ENCODE measurements at regions not wholly inside any gene's neighbourhood (a gene's known extent, or its start where the extent isn't known, plus 50 kb on each side); places are given as distances from the start of the nearest gene placed in this dataset.
A peak's percentile ranks its signal among the peaks of the same experiment; 100 is the strongest.
"Not testable (repeated sequence)": the region's sequence is repeated elsewhere in the genome, so short reads cannot be mapped to it uniquely, and the experiment has no call there.

DNA sequence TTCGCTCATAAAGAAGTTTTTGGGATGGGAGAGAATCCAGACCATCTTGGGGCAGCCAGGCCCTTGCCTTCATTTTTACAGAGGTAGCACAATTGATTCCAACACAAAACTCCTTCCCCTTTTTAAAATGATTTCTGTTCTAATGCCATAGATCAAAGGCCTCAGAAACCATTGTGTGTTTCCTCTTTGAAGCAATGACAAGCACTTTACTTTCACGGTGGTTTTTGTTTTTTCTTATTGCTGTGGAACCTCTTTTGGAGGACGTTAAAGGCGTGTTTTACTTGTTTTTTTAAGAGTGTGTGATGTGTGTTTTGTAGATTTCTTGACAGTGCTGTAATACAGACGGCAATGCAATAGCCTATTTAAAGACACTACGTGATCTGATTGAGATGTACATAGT, 4398.2 kb upstream of the TPTE start:
- no CpG with 5 or more reads among the region's 6 CpGs for WGBS
- not testable (repeated sequence) for H3K4me1 ChIP-seq (ENCODE audit: control insufficient read depth in 2 of 2, insufficient read depth in 2 of 2, low read length in 2 of 2)

DNA sequence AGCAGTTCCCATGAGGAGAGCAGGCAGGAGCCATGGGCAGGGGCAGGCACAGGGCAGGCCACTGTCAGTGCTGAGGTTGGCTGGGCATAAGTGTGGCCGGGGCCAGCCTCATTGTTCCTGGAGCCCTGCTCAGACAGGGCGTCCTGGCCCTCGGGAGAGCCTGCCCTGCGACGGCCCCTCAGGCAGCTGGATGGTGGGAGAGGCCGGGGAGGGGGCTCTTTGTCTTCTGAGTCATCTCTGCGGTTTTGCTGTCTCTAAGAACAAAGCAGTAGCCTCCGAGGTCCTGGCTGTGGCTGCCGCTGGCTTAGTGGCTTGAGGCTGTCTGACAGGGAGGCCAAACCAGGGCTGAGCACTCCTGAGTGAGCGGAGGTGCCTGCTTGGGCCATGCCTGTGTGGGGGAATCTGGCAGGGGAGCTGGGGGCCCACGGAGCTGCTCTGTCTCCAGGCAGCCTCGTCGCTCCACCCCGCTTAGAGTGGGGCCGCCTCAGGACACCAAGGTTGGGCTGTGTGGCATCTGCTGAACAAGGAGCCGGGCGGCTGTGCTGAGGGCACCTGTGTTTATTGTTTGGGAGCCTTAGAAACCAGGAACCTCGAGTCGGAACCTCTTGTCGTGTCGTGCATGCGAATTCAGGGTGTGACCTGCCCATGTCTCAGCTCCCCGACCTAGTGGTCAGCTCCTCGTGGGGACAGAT, 4395.7 kb upstream of the TPTE start:
- peak in 1 of 9 donors; percentile 0 for DNase-seq (ENCODE audit: low read depth in 6 of 9, low spot score in 9 of 9)
- 65% methylated on average over 7 of the region's 24 CpGs for WGBS
- H3K27ac ChIP-seq (ENCODE audit: low read depth in 1 of 2, low read length in 1 of 2); H3K9me3 ChIP-seq (ENCODE audit: control insufficient read depth in 2 of 2, insufficient read depth in 1 of 2, low read length in 1 of 2); H3K36me3 ChIP-seq (ENCODE audit: control insufficient read depth in 2 of 2, insufficient read depth in 2 of 2, low read length in 1 of 2); H3K27me3 ChIP-seq (ENCODE audit: control insufficient read depth in 2 of 2, insufficient read depth in 1 of 2, low read length in 1 of 2); H3K4me3 ChIP-seq (ENCODE audit: low read length in 2 of 2); H3K4me1 ChIP-seq (ENCODE audit: control insufficient read depth in 2 of 2, insufficient read depth in 2 of 2, low read length in 2 of 2): not testable (repeated sequence)

More for the DNA sequence above, 4398.2 kb upstream of the TPTE start:
- not testable (repeated sequence) for H3K4me3 ChIP-seq (ENCODE audit: low read length in 2 of 2); DNase-seq (ENCODE audit: low read depth in 6 of 9, low spot score in 9 of 9); H3K36me3 ChIP-seq (ENCODE audit: control insufficient read depth in 2 of 2, insufficient read depth in 2 of 2, low read length in 1 of 2); H3K27me3 ChIP-seq (ENCODE audit: control insufficient read depth in 2 of 2, insufficient read depth in 1 of 2, low read length in 1 of 2); H3K27ac ChIP-seq (ENCODE audit: low read depth in 1 of 2, low read length in 1 of 2); H3K9me3 ChIP-seq (ENCODE audit: control insufficient read depth in 2 of 2, insufficient read depth in 1 of 2, low read length in 1 of 2)

DNA sequence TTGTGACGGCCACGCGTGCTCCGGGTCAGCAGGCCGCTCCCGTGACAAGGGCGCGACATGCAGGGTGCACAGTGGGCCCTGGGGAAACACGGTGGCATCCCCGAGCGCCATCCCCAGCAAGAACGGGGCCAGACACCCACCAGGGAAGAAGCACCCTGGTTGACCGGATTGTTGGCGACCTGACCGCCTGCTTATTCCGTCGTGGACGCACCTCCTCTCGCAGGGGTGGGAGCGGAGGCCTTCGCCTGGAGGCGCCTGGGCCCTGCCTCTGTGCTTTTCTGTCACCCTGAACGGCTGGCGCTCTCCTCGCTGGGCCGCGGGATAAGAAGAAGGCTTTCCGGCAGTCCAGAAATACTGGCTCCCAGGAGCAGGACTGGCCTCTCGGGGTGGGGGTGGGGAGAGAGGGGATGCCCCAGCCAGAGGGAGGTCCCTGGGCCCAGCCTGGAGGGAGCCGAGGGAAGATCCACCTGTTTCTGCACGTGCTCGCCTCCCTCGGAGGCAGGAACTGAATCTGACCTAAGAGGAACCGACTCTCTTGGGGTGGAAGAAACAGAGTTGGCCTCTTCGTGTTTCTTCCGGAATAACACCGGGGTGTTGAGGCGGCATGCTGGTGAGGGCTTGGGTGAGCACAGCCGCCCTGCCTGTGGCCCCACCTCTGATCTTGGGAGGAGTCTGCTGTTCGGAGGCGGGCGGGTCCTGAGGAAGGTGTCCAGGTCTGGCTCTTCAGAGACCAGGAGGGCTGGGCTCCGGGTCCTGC, 4394.2 kb upstream of the TPTE start:
- not testable (repeated sequence) for H3K4me3 ChIP-seq (ENCODE audit: low read length in 2 of 2); H3K4me1 ChIP-seq (ENCODE audit: control insufficient read depth in 2 of 2, insufficient read depth in 2 of 2, low read length in 2 of 2); H3K27ac ChIP-seq (ENCODE audit: low read depth in 1 of 2, low read length in 1 of 2); H3K27me3 ChIP-seq (ENCODE audit: control insufficient read depth in 2 of 2, insufficient read depth in 1 of 2, low read length in 1 of 2); H3K9me3 ChIP-seq (ENCODE audit: control insufficient read depth in 2 of 2, insufficient read depth in 1 of 2, low read length in 1 of 2); H3K36me3 ChIP-seq (ENCODE audit: control insufficient read depth in 2 of 2, insufficient read depth in 2 of 2, low read length in 1 of 2)
- 73% methylated on average over 20 of the region's 43 CpGs for WGBS
- DNase-seq (ENCODE audit: low read depth in 6 of 9, low spot score in 9 of 9) = peak in 1 of 9 donors; percentile 0

DNA sequence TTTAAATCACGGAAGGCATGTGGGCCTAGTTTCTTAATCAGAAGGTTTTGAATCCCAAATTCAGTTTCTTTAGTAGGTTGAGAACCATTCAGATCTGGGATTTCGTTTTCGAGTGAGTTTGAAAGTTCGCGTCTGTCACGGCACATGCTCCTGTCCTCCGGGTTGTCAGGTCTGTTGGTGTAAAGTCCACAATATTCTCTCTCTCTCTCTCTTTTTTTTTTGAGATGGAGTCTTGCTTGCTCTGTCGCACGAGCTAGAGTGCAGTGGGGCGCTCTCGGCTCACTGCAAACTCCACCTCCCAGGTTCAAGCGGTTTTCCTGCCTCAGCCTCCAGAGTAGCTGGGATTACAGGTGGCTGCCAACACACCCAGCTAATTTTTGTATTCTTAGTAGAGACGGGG, 4390.6 kb upstream of the TPTE start:
- DNase-seq (ENCODE audit: low read depth in 6 of 9, low spot score in 9 of 9); H3K9me3 ChIP-seq (ENCODE audit: control insufficient read depth in 2 of 2, insufficient read depth in 1 of 2, low read length in 1 of 2); H3K4me1 ChIP-seq (ENCODE audit: control insufficient read depth in 2 of 2, insufficient read depth in 2 of 2, low read length in 2 of 2); H3K36me3 ChIP-seq (ENCODE audit: control insufficient read depth in 2 of 2, insufficient read depth in 2 of 2, low read length in 1 of 2); H3K27ac ChIP-seq (ENCODE audit: low read depth in 1 of 2, low read length in 1 of 2); H3K27me3 ChIP-seq (ENCODE audit: control insufficient read depth in 2 of 2, insufficient read depth in 1 of 2, low read length in 1 of 2); H3K4me3 ChIP-seq (ENCODE audit: low read length in 2 of 2): not testable (repeated sequence)
- WGBS = 99% methylated on average over 2 of the region's 13 CpGs

DNA sequence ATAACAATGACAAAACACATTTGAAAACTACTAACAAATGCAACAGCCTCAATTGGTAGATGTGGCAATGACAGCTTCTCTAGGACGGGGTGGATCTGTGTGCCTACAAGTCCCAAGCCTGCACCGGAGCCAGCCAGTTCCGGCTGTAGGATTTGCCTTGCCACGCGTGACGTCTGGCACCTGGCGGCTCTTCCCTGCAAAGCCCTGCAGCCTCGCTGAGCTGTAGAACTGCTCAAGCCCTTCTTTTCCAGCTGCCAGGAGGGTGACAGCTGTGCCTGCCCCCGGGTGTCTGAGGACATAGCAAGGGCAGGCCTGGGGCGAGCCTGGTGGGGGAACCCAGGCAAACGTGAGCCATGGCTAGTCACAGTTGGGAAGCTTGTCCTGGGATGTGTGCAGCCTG, 4388.0 kb upstream of the TPTE start:
- not testable (repeated sequence) for H3K4me3 ChIP-seq (ENCODE audit: low read length in 2 of 2); H3K27me3 ChIP-seq (ENCODE audit: control insufficient read depth in 2 of 2, insufficient read depth in 1 of 2, low read length in 1 of 2); H3K4me1 ChIP-seq (ENCODE audit: control insufficient read depth in 2 of 2, insufficient read depth in 2 of 2, low read length in 2 of 2); H3K27ac ChIP-seq (ENCODE audit: low read depth in 1 of 2, low read length in 1 of 2); H3K9me3 ChIP-seq (ENCODE audit: control insufficient read depth in 2 of 2, insufficient read depth in 1 of 2, low read length in 1 of 2); DNase-seq (ENCODE audit: low read depth in 6 of 9, low spot score in 9 of 9); H3K36me3 ChIP-seq (ENCODE audit: control insufficient read depth in 2 of 2, insufficient read depth in 2 of 2, low read length in 1 of 2)
- no CpG with 5 or more reads among the region's 11 CpGs for WGBS

DNA sequence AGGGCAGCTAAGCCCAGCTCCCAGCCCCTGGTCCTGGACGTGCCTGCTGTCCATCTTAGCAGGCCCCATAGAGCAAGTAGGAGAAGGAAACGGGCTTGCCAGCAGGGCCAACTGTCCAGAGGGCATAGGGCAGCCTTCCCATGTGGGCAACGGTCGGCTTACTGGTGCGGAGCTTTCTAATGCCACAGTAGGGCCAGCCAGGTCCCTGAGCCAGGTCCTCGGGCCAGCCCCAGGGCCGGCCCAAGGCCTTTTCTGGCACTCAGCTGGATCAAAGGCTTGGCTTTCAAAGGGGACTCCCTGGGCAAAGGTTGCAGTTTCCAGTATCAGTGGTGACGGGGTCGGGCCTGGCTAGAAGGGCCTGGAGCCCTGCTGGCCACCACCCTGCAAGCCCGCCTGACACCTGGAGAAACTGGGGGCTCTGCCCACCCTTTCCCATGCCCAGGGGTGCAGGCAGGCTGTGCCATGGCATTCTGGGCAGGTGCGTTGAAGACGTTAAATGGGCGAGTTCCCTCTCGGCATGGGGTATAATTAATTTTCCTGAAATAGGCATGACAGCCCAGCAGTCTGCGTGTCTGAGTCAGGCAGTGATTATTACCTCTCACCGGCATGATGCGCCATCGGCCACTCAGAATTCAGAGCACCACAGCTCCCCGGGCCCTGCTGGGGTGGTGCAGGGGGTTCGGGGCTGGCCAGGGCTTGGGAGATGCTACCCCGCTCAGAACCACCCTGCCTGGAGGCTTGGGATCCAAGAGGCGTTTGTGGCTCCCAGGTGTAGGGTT, 4387.3 kb upstream of the TPTE start:
- not testable (repeated sequence) for H3K9me3 ChIP-seq (ENCODE audit: control insufficient read depth in 2 of 2, insufficient read depth in 1 of 2, low read length in 1 of 2); H3K36me3 ChIP-seq (ENCODE audit: control insufficient read depth in 2 of 2, insufficient read depth in 2 of 2, low read length in 1 of 2); DNase-seq (ENCODE audit: low read depth in 6 of 9, low spot score in 9 of 9); H3K4me3 ChIP-seq (ENCODE audit: low read length in 2 of 2); H3K27ac ChIP-seq (ENCODE audit: low read depth in 1 of 2, low read length in 1 of 2); H3K27me3 ChIP-seq (ENCODE audit: control insufficient read depth in 2 of 2, insufficient read depth in 1 of 2, low read length in 1 of 2); H3K4me1 ChIP-seq (ENCODE audit: control insufficient read depth in 2 of 2, insufficient read depth in 2 of 2, low read length in 2 of 2)
- WGBS = no CpG with 5 or more reads among the region's 22 CpGs

DNA sequence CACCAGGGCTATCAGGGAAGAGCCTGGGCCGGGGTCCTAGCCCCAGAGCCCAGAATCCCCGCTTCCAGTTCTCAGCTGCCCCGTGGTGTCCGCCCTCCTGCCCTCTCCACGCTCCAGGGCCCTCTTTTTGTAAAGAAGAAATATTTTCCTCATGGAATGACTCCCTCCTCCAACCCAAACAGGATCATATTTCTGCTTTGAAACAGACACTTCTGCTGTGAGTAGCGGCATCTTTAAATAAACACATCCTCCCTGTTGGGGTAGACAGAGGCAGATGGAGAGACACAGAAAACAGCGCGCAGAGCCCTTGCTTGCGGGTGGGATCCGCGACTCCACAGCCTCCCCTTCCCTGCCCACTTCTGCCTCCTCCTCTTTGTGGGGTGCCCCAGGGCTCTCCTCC, 4384.7 kb upstream of the TPTE start:
- H3K4me1 ChIP-seq (ENCODE audit: control insufficient read depth in 2 of 2, insufficient read depth in 2 of 2, low read length in 2 of 2); H3K27me3 ChIP-seq (ENCODE audit: control insufficient read depth in 2 of 2, insufficient read depth in 1 of 2, low read length in 1 of 2); H3K27ac ChIP-seq (ENCODE audit: low read depth in 1 of 2, low read length in 1 of 2); DNase-seq (ENCODE audit: low read depth in 6 of 9, low spot score in 9 of 9); H3K9me3 ChIP-seq (ENCODE audit: control insufficient read depth in 2 of 2, insufficient read depth in 1 of 2, low read length in 1 of 2); H3K36me3 ChIP-seq (ENCODE audit: control insufficient read depth in 2 of 2, insufficient read depth in 2 of 2, low read length in 1 of 2); H3K4me3 ChIP-seq (ENCODE audit: low read length in 2 of 2): not testable (repeated sequence)
- WGBS = no CpG with 5 or more reads among the region's 11 CpGs

DNA sequence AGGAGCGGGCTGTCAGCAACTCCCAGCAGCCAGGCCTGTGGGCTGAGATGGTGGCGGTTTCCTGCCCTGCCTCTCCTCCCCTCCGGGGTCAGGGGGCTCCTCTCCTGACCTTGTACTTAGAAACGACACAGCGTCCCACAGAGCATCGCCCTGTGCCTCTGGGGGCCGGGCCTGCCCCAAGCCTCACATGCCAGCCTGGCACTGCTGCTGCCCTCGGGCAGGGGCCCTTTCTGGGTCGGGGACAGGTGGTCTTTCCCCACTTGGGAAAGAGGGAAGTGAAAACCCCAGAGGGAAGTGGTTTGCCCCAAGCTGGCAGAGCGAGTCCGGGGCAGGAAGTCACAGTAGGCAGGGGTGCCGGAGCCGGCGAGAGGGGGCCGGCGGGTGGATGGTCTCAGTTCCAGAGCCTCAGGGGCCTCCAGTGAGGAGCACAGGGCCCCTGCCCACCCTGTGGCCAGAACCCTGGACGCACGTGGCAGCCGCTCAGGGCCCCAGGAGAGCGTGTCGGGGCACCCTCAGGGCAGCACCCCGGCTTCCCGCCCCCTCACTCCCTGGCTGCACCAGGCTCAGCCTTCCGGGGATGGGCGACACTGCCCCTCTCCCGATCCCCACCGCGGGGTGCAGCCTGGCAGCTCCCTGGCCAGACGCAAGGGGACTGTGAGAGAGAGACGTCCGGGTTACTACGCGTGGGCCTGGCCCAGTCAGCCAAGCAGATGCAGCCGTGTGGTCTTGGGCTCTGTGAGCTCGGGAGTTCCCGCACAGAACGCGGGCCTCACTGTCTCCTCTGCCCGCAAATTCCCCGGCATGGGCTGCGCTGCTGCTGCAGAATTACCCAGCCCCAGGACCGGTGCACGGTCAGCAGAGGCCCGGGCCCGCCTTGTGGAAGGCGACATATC, 4382.9 kb upstream of the TPTE start:
- not testable (repeated sequence) for H3K4me3 ChIP-seq (ENCODE audit: low read length in 2 of 2); H3K36me3 ChIP-seq (ENCODE audit: control insufficient read depth in 2 of 2, insufficient read depth in 2 of 2, low read length in 1 of 2); DNase-seq (ENCODE audit: low read depth in 6 of 9, low spot score in 9 of 9); H3K27ac ChIP-seq (ENCODE audit: low read depth in 1 of 2, low read length in 1 of 2); H3K4me1 ChIP-seq (ENCODE audit: control insufficient read depth in 2 of 2, insufficient read depth in 2 of 2, low read length in 2 of 2); H3K9me3 ChIP-seq (ENCODE audit: control insufficient read depth in 2 of 2, insufficient read depth in 1 of 2, low read length in 1 of 2); H3K27me3 ChIP-seq (ENCODE audit: control insufficient read depth in 2 of 2, insufficient read depth in 1 of 2, low read length in 1 of 2)
- WGBS = no CpG with 5 or more reads among the region's 46 CpGs

Measured in thymus (tissue), 11 donors.